PC-3 (cell line): ENCODE measurements at regions not wholly inside any gene's neighbourhood (a gene's known extent, or its start where the extent isn't known, plus 50 kb on each side); places are given as distances from the start of the nearest gene placed in this dataset.

Experiments
- ATAC-seq: fragments of 200-7000 bp; cut with Tn5 transposase; 2 replicates; pipeline ENCODE4 v1.9.1; 2020; ENCODE audit warnings: mild to moderate bottlenecking, moderate library complexity
- BruUV-seq: library from RNA; stranded (reverse); fragments of 400-500 nt; replicated peaks from 2 replicates; lab custom pipeline; 2021; lab: Mats Ljungman, UMichigan
- CTCF ChIA-PET: fragments of 300-600 bp; sonication (Branson Sonifier 250); formaldehyde crosslinking; loops from one replicate; lab custom pipeline; 2022; ENCODE audit warnings: antibody characterized with exemption; lab: Charles Lee
- POLR2A ChIA-PET: fragments of 300-600 bp; sonication (Branson Sonifier 250); formaldehyde crosslinking; loops from one replicate; lab custom pipeline; 2022; ENCODE audit warnings: antibody characterized with exemption; ENCODE audit not compliant: unreplicated experiment; lab: Charles Lee
- DNase-seq: peaks from one replicate; pipeline ENCODE4 v3.0.0-alpha.2; 2015
- H2AFZ ChIP-seq: fragments of 300-600 bp; sonication (generic); 2 replicates; pipeline ENCODE4 v1.6.0; 2016; ENCODE audit warnings: antibody characterized with exemption, low read length
- H3F3A ChIP-seq: fragments of 300-600 bp; sonication (generic); one replicate; pipeline ENCODE4 v1.6.0; 2017; ENCODE audit warnings: antibody characterized with exemption, low read length, control low read depth, mild to moderate bottlenecking; ENCODE audit not compliant: unreplicated experiment
- H3K27ac ChIP-seq: fragments of 300-600 bp; sonication (generic); 2 replicates; pipeline ENCODE4 v1.5.1; 2016; ENCODE audit warnings: mild to moderate bottlenecking, low read length
- H3K27me3 ChIP-seq: fragments of 300-600 bp; sonication (generic); 2 replicates; pipeline ENCODE4 v1.6.1; 2016; ENCODE audit warnings: low read length, mixed read lengths
- H3K36me3 ChIP-seq: fragments of 300-600 bp; sonication (generic); 2 replicates; pipeline ENCODE4 v1.6.1; 2016; ENCODE audit warnings: low read depth, mixed run types, low read length, mixed read lengths
- H3K4me1 ChIP-seq: fragments of 300-600 bp; sonication (generic); 2 replicates; pipeline ENCODE4 v1.5.1; 2016; ENCODE audit warnings: low read length; ENCODE audit not compliant: insufficient read depth
- H3K4me2 ChIP-seq: fragments of 300-600 bp; sonication (generic); 2 replicates; pipeline ENCODE4 v1.6.0; 2016; ENCODE audit warnings: low read length
- H3K4me3 ChIP-seq: fragments of 300-600 bp; sonication (generic); 2 replicates; pipeline ENCODE4 v1.5.1; 2016; ENCODE audit warnings: mild to moderate bottlenecking, low read length, mixed read lengths
- H3K79me2 ChIP-seq: fragments of 300-600 bp; sonication (generic); 2 replicates; pipeline ENCODE4 v1.6.1; 2017; ENCODE audit warnings: low read length, mixed read lengths
- H3K9ac ChIP-seq: fragments of 300-600 bp; sonication (generic); 2 replicates; pipeline ENCODE4 v1.6.0; 2016; ENCODE audit warnings: mild to moderate bottlenecking, low read length
- H3K9me2 ChIP-seq: fragments of 300-600 bp; sonication (generic); replicated peaks from 2 replicates; pipeline ENCODE4 v1.6.1; 2016; ENCODE audit warnings: mixed run types, low read length, mixed read lengths
- H3K9me3 ChIP-seq: fragments of 300-600 bp; sonication (generic); 2 replicates; pipeline ENCODE4 v1.6.1; 2016; ENCODE audit warnings: low read length, mixed read lengths
- H4K20me1 ChIP-seq: fragments of 300-600 bp; sonication (generic); 2 replicates; pipeline ENCODE4 v1.6.1; 2016; ENCODE audit warnings: low read length, mixed read lengths
- EZH2 ChIP-seq: fragments of 300-600 bp; sonication (generic); IDR thresholded peaks from one replicate; pipeline ENCODE4 v1.6.1; 2017; ENCODE audit warnings: antibody characterized with exemption, mild to moderate bottlenecking, low read length; ENCODE audit not compliant: unreplicated experiment
- EZH2phosphoT487 ChIP-seq: fragments of 300-600 bp; sonication (generic); IDR thresholded peaks from 2 replicates; pipeline ENCODE4 v1.6.1; 2018; ENCODE audit warnings: mild to moderate bottlenecking, antibody characterized with exemption, low read length, borderline replicate concordance
- intact Hi-C: fragments of 100-400 bp; cut with micrococcal nuclease; formaldehyde crosslinking; loops from 2 replicates; pipeline ENCODE4 v1.9.0; 2023
- TF ChIP-seq, protein P1 (sequence below): fragments of 300-600 bp; sonication (generic); conservative IDR thresholded peaks from 2 replicates; pipeline ENCODE4 v1.5.1; 2017; ENCODE audit warnings: antibody characterized with exemption, low read depth, mild to moderate bottlenecking, low read length

DNA sequence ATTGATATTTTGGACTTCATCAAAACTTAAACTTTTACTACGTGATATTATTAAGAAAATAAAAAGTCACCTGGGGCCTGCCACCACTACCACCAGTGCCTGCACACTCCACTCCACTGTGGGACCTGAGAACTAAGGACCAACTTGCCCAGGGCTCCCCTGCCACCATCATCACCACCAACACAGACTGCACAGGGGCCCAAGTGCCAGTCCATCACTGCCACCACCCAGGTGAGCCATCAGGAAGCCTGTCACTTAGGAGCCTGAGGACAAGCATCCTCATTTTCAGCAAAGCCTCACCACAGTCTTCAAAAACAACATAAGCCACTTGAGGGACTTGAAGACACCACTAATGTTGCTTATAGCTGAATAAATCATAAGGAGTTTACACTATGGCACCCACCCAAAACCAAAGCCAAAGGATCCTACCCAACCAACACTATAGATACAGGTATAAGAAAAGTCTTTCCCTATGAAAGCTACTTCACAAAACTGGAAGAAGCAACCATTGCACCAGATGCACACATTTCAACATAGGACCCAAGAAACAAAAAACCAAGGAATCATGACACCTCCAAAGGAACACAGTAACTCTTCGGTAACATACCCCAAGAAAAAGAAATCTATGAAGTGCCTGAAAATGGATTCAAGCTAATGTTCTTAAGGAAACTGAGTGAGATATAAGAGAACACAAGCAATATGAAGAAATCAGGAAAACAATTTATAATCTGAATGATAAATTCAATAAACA, 73.6 kb upstream of the GNAZ start:
- intact Hi-C loops, result no loop called here
- ATAC-seq, result no peak
- DNase-seq, result no peak
- no peaks in the 10 kb centered on the region for H3K27me3 ChIP-seq
- no peaks in the 10 kb centered on the region for H3F3A ChIP-seq
- H3K27ac ChIP-seq, result no peak overlapping the region
- H3K9me2 ChIP-seq, result no peaks in the 10 kb centered on the region
- ChIA-PET POLR2A (no interaction called here), CTCF (no interaction called here)
- H2AFZ ChIP-seq, result no peak overlapping the region
- no peaks in the 10 kb centered on the region for H4K20me1 ChIP-seq
- H3K9me3 ChIP-seq, result peaks cover 12% of the 10 kb centered on the region; the same call in 1 of the 2 replicates
- no peaks in the 10 kb centered on the region for H3K79me2 ChIP-seq
- H3K4me3 ChIP-seq, result no peak overlapping the region
- no peaks in the 10 kb centered on the region for H3K36me3 ChIP-seq
- no peak overlapping the region for H3K9ac ChIP-seq
- H3K4me1 ChIP-seq, result no peaks in the 10 kb centered on the region
- TF ChIP-seq, protein P1, sequence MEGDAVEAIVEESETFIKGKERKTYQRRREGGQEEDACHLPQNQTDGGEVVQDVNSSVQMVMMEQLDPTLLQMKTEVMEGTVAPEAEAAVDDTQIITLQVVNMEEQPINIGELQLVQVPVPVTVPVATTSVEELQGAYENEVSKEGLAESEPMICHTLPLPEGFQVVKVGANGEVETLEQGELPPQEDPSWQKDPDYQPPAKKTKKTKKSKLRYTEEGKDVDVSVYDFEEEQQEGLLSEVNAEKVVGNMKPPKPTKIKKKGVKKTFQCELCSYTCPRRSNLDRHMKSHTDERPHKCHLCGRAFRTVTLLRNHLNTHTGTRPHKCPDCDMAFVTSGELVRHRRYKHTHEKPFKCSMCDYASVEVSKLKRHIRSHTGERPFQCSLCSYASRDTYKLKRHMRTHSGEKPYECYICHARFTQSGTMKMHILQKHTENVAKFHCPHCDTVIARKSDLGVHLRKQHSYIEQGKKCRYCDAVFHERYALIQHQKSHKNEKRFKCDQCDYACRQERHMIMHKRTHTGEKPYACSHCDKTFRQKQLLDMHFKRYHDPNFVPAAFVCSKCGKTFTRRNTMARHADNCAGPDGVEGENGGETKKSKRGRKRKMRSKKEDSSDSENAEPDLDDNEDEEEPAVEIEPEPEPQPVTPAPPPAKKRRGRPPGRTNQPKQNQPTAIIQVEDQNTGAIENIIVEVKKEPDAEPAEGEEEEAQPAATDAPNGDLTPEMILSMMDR, result no peak
- TF ChIP-seq EZH2 (no peak), EZH2phosphoT487 (no peak)
- H3K4me2 ChIP-seq, result no peak overlapping the region
- no TSS peak for BruUV-seq

DNA sequence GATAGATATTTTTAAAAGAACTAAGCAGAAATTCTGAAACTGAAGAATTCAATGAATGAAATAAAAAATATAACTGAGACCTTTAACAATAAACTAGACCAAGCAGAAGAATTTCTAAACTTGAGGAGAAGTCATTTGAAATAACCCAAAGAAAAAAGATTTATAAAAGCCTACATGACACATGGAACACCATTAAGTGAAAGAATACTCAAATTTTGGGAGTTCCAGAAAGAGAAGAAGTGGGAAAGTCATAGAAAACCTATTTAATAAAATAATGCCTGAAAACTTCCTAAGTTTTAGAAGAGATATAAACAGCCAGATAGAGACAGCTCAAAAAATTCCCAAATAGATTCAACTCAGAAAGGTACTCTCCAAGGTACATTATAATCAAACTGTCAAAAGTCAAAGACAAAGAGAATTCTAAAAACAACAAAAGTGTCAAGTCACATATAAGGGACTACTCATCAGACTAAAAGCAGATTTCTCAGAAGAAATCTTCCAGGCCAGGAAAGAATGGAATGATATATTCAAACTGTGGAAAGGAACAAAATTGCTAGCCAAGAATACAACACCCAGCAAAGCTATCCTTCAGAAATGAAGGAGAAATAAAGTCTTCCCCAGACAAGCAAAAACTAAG, 72.9 kb upstream of the GNAZ start:
- DNase-seq (no peak), ATAC-seq (no peak)
- Histone ChIP-seq H2AFZ (no peak overlapping the region), H3K4me3 (no peak overlapping the region), H3K79me2 (no peaks in the 10 kb centered on the region), H3K9me3 (peaks cover 12% of the 10 kb centered on the region; the same call in 1 of the 2 replicates), H3K27me3 (no peaks in the 10 kb centered on the region), H3K27ac (no peak overlapping the region), H3F3A (no peaks in the 10 kb centered on the region), H4K20me1 (no peaks in the 10 kb centered on the region), H3K9ac (no peak overlapping the region), H3K4me2 (no peak overlapping the region), H3K4me1 (no peaks in the 10 kb centered on the region), H3K9me2 (no peaks in the 10 kb centered on the region), H3K36me3 (no peaks in the 10 kb centered on the region)
- TF ChIP-seq EZH2 (no peak), EZH2phosphoT487 (no peak)
- TF ChIP-seq, protein P1, result no peak
- ChIA-PET POLR2A (no interaction called here), CTCF (no interaction called here)
- intact Hi-C loops, result no loop called here
- BruUV-seq, result no TSS peak

DNA sequence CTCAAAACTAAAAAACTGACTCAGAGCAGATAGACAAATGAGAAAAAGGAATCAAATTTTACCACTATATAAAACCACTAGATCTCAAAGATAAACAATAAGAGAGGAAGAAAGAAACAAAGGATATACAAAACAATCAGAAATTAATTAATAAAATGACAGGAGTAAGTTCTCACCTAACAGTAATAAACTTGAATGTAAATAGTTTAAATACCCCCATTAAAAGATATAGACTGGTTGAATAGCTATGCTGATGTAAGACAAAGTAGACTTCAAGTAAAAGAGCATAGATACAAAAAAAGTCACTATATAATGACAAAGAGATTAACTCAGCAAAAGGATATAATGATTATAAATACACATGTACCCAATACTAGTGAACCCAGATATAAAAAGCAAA, 72.3 kb upstream of the GNAZ start:
- ChIA-PET POLR2A (no interaction called here), CTCF (no interaction called here)
- Histone ChIP-seq H3K27me3 (no peaks in the 10 kb centered on the region), H4K20me1 (no peaks in the 10 kb centered on the region), H3K79me2 (no peaks in the 10 kb centered on the region), H3K4me3 (no peak overlapping the region), H3K9ac (no peak overlapping the region), H3K9me2 (no peaks in the 10 kb centered on the region), H3K9me3 (peaks cover 12% of the 10 kb centered on the region; the same call in 1 of the 2 replicates), H3F3A (no peaks in the 10 kb centered on the region), H3K36me3 (no peaks in the 10 kb centered on the region), H2AFZ (no peak overlapping the region), H3K4me2 (no peak overlapping the region), H3K27ac (no peak overlapping the region), H3K4me1 (no peaks in the 10 kb centered on the region)
- ATAC-seq (no peak), DNase-seq (no peak)
- BruUV-seq, result no TSS peak
- intact Hi-C loops, result no loop called here
- no peak for TF ChIP-seq EZH2phosphoT487
- no peak for TF ChIP-seq EZH2
- TF ChIP-seq, protein P1, result no peak
